HG03196 (cell line): ENCODE measurements at regions not wholly inside any gene's neighbourhood (a gene's known extent, or its start where the extent isn't known, plus 50 kb on each side); places are given as distances from the start of the nearest gene placed in this dataset.
"Not testable (repeated sequence)": the region's sequence is repeated elsewhere in the genome, so short reads cannot be mapped to it uniquely, and the experiment has no call there.

Experiments used
- ATAC-seq: cut with Tn5 transposase; IDR thresholded peaks from one replicate; pipeline ENCODE4 v1.9.1; 2021; ENCODE audit not compliant: unreplicated experiment

DNA sequence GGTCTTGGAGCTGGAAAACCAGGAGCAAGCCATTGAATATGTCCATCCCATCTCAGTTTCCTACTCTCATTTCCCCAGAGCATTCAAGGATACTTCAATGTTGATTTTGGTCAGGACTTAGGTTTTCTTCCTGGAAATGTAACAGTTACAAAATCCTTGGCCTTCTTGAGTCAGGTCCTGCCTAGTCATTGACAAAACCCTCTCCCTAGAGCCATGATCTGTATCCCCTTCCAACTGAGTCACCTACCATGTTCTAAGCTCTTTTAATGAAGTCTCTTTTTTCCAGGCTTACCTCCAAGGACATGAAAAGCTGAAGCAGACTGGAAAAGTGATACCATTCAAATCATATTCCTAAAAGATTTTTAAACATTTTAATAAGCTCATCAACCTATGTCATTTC lies 549.2 kb downstream of the GALC start:
- ATAC-seq, result no peak

DNA sequence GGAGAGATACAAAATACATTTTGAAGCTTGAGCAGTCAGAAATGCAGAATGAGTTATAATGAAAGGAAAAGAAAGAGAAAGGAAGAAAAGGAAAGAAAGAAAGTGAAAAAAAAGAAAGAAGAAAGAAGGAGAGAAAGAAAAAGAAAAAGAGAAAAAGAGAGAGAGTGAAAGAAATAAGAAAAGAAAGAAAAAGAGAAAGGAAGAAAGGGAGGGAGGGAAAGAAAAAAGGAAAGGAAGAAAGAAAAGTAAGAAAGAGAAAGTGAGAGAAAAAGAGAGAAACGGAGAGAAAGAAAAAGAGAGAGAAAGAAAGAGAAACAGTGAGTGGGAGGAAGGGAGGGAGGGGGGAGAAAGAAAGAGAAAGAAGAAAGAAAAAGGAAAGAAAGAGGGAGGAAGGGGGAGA lies 549.9 kb downstream of the GALC start:
- no peak for ATAC-seq

DNA sequence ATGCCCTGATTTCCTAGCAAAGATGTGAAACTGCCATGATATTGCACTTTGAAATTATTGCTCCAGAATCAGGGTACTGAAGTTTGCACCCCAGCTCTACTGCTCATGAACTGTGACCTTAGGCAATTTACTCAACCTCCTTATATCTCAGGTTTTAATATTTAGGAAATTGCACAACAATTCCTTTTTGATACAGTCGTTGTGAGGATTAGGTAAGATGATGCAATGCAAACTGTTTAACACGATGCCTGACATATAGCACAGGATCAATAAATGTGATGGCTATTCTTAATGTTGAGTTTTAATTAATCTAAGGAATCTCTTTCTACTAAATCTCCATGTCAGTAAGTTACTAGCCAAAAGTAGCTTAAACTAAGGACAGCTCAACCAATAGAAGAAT lies 555.8 kb downstream of the GALC start:
- no peak for ATAC-seq

DNA sequence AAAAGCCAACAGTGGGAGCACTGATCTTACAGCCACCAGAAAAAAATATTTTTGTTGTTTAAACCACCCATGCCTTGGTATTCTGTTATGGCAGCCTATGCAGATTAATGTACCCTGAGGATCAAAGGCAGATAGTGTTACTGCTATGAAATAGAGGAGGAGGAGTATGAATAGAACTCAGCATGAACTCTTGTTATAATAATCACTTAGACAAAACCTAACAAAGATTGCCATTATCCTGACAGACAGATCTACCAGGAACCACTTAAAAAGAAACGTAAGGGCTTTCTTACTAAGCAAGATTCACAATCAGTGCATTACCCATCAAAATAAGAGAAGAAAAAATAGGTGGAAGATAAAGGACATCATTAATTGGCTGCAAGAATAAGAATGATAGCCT lies 558.3 kb downstream of the GALC start:
- ATAC-seq, result no peak

DNA sequence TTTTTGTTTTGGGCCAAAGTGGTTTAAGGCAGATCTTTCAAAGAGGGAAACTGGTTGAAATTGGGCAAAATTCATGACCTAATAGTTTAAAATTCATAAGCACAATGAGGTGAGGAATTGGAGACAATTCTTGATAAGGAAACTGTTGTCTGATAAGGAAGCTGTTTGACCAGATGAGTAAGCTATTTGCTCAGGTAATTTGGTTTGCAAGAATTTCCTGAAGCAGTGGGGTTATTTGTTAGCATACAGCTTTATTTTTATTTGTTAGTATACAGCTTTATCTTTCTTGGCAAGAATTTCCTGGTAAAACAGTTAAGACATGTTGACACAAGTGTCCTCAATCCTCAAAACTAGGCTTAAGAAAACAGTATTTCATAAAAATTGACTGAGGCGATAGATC lies 559.0 kb downstream of the GALC start:
- ATAC-seq, result no peak

DNA sequence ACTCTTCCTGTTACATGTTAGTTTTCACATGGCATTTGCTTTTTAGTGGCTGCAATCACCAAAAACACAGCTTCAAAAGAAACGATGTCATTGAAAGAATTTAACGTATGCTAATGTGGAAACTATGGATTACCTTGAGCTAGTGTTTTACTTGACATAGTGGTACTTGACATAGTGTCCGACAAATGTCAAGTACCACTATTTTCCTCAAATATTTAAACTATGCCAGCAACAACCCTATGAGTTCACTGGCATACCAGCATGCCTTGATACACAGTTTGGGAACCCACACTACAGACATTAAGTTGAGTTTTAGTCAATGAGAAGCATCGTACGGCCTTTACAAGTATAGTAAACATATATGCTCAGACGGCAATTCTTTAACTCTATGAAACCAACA lies 560.3 kb downstream of the GALC start:
- no peak for ATAC-seq

DNA sequence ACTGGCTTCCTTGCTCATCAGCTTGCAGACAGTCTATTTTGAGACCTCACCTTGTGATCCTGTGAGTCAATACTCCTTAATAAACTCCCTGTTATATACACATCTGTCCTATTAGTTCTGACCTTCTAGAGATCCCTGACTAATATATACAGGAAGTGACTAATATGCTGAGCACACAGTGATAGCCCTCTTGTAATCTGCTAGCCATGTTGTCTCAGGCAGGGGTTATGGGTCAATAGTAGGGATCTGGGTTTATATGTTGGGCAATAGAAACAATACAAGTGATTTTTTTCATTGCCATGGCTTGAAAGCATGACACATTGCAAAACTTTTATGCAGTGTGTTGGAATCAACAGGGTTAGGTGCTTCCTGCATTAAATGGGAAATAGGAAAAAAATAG lies 562.2 kb downstream of the GALC start:
- no peak for ATAC-seq

DNA sequence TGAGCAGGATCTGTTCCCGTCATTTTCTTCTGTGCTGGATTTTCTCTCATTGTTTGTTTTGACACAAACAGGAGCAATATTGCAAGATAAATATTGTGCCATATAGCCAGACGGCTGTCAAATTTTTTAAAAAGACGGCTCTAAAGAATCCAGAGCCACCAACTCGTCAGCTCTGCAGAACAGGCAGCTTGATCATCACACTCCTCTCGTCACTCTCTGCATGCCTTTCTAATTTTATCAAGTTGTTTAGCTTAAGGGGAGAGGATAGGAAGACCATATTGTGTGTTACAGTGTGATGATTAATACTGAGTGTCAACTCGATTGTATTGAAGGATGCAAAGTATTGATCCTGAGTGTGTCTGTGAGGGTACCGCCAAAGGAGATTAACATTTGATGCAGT lies 562.8 kb downstream of the GALC start:
- no peak for ATAC-seq

DNA sequence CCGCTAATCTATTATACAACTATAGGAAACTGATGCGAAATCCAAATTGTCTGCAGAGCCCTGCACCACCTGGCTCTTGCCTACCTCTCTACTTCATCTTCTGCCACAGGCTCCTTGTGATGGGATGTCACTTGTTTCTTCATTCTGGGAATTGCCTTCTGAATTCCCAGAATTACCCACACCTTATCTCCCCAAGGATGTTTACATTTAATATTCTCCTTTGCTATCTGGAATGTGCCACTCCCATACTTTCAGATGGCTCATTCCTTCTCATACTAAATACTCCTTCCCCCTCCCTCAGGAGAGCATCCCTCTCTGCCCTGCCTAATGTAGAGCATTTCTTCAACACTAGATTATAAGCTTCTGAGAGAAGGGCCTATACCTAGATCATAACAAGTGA lies 573.1 kb downstream of the GALC start:
- no peak for ATAC-seq

DNA sequence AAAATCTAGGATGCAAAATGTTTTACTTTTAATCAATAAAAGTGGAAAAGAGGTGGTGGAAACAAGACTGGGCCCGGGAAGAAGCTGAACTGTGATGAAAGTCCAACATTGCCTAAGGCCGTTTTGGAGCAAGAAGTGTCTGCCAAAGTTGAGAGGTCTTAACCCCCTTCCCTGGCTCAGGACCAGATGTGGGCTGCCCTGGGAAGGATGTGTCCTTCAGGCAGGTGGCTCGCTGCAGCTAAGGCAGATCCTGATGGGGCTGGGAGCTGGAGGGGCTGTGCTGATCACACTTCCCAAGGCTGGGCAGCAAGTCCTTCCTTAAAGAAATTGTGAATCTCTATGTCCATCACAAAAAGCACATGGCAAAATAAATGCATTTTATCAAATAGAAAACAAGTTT lies 581.6 kb downstream of the GALC start:
- no peak for ATAC-seq

DNA sequence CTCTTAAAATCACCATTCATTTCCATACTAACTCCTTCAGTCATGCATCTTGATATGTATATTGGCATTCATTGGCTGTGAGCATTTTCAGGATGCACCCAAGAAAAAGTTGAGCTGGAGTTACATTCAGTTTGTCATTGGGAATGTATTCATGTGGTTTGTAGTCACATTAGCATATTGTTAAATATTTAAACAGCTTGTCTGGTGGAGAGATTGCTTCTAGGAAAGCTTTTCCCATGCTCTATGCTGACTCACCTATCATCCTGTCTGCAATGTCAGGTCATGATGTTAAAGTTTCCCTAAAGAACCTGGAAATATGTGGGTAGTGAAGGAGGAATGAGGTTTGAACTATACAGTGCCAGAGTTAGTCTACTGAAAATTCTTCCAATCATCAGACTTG lies 583.6 kb downstream of the GALC start:
- no peak for ATAC-seq

DNA sequence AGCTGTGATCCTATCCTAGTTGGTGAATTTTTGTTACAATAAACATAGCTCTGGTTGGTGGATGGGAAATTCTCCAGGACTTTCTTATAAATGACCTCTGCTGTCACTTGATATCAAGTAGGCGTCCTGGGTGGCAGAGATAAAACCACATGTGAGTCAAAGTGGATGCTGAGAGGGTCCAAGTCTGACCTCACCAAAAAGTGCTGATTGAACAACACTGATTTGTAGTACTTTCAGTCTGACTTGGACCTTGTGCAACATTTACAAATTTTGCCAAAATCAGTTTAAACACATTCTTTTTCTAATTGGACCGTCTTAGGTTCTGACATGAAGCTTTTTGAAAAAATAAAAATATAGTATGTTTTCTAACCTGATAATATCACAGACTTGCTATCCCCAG lies 585.6 kb downstream of the GALC start:
- ATAC-seq, result no peak

DNA sequence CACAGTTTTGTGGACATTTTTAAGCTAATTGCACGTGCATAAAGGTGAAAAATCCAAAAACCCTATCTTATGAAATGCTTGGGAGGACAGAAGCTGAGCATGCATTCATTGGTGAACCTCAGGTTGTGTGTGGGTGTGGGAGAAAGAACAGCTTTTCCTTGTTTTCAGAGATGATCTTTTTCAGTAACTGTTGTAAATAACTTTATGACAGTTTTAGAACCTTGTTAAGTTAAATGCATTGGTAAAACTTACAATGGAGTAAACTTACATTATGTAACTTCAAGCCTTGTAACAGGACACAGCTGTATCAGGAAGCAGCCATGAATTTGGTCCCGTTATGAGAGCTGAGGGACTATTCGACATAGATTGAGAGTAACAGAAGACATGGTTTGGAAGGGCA lies 587.4 kb downstream of the GALC start:
- no peak for ATAC-seq

DNA sequence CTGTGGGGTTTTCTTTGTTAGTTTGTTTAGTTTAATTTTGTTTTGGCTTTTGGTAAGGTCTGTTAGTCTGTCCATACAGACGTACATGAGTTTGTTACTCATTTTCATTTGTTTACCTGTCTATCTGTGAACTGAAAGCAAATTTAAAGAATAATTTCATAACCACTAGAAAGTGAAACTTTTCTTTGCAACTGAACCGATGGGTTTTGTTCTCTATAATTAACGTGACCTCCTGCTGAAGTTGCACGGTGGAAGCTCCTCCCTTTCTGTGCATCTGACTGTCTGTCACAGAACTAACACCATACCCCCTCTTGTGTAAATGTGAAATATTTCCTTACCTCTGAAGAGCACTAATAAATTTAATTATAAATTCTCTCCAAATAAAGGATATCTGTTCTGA lies 595.5 kb downstream of the GALC start:
- peak; percentile 85 for ATAC-seq

DNA sequence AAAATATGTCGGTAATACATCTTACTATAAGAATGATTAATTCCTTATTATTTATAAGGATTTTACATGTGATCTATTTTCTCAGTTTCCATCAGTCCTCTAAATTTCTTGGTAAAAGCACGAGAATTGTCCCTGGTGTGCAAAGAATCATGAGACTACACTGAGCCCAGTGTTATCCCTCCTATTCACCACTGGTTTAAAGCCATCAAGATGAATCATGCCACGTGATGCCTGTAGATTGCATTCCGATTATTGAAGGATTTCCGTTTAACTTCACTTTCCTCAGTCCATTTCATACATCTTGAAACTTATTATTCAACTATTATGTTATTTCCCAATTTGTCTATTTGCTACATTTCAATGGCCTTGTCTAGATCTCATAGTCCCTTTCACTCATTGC lies 601.9 kb downstream of the GALC start:
- no peak for ATAC-seq

DNA sequence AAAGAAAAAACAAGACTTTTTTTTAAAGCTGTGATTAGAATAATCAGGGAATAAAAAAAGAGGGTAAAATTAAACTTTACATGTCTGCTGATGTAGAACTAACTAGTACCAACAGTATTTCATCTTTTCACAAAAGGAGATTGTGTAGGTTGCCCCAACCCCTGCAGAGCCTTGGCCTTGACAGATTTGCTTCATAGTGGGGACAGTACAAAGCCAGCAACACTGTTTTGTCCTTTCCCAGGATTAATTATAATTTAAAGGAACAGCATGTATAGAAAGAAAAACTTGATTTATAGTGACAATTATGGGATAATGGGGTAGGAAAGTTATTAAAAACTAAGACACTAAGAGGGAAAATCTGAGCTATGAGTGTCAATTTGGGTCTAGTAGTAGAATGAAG lies 604.0 kb downstream of the GALC start:
- no peak for ATAC-seq

DNA sequence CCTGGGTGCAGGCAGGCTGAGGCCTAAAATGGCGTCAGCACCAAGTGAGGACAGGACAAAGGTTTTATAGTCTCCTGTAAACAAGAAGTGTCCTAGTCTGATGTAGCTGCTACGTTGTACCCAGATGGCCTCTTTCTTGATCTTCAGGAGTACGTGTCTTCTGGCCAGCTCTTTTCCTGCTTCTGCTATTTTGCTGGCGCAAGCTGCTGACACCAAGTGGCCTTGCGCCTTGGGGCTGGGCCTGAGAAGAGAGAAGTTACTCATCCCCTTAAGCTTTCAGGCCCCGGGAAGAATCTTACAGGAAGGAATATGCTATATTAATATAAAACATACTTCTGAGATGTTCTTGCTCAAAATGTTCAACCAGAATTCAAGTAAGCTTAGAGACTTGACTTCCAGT lies 605.2 kb downstream of the GALC start:
- ATAC-seq, result no peak

DNA sequence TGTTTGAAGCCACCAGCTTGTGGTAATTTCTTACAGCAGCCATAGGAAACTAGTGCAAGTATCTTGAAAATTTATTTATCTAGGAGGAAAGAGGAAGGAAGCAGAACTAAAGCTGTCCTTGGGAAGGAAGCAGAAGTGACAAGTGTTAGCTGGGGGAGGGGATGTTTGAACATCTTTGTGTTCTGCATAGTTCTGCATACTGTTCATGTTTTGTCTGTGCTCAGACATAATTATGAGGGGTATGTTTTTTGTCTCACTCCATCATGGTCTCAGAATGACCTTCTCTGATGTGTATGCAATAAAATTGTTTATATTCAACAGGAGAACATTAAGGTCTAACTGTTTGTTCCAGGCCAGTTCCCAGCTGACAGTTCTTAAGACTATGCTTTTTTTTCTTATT lies 606.5 kb downstream of the GALC start:
- ATAC-seq, result no peak

DNA sequence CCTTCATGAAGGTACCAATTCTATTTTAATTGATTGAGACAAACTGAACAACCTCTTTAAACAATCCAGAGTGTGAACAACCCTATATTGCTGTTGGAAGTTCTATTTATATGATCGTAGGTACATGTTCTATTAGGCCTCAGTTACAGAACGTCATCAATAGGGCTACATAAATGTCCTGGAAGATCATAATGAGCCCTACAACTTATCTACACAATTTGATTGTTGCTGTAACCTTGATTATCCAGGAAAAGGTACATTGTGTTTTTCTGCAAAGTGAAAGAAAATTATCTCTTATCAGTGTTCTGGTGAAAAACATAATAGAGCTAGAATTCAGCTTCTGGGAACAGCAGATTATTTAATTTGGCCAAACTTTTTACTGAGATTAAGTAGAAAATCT lies 612.9 kb downstream of the GALC start:
- no peak for ATAC-seq

DNA sequence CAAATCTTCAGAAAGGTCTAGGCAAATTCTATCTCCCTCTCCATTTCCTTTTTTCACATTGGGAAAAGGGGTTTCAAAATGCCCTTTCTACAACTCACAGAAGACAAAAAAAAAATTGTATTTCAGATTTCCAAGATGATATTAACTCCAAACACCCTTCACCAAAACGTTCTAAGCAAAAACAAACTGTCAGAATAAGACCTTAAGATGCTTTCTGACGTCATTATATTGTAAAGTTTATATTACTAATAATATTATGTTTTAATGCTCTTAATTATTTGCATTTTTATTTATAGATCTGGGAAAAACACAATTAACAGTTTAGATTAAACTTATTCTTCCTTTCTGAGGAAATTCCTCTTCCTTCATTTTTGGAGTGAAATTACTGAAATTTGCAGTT lies 624.2 kb downstream of the GALC start:
- no peak for ATAC-seq

DNA sequence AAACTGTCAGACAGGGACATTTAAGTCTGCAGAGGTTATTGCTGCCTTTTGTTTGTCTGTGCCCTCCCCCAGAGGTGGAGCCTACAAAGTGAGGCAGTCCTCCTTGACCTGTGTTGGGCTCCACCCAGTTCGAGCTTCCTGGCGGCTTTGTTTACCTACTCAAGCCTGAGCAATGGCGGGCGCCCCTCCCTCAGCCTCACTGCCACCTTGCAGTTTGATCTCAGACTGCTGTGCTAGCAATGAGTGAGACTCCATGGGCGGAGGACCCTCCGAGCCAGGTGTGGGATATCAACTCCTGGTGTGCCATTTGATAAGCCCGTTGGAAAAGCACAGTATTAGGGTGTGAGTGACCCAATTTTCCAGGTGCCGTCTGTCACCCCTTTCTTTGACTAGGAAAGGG lies 632.7 kb downstream of the GALC start:
- ATAC-seq, result not testable (repeated sequence)

DNA sequence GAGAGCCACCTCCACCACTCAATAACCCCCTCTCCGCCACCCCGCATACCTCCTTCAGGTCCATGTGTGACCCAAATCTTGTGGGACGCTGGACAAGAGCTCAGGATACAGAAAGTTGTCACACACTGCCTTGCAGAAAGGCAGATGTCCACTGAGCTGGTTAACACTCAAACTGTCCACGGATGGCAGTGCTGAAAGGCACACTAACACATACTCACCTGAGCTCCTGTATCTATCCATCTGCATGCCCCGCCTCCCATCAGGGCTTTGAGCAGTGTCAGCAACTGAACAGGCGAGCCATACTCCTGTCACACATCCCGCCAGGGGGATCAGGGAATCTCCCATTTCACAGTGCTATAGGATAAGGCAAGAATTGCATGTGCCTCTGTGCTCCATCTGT lies 642.0 kb downstream of the GALC start:
- ATAC-seq, result no peak

DNA sequence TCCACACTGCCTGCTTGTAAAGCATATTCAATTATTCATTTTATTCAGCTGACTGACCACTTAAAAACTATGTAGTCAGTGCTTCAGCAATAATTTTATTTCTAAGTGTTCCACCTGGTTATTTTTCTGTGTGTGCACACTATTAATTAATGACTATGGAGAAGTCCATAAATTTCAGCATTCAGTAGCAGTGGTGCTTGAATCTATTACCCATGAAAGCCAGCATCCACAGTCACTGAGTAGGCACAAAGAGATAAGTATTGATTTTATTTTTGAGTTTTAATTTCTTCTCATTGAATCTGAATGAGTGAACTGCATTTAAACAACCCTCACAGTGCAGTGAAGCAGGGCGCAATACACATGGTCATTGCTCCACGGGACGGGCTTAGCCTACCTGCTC lies 643.1 kb downstream of the GALC start:
- no peak for ATAC-seq

DNA sequence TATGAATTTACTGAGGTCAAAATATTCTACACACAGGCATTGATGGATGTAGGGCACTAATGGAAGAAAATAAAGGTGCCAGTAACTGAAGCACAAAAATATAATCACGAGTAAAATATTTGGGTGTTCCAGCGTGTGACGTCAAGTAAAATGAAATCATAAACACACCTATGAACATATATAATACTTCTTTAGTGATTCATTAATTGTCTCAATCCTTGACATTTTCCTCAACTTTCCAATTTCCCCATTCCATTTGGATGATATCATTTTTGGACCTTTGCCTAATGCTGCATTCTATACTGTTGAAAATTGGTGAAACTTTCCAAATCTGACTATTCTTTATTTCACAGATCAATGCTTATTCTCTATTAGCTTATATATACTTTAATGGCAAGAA lies 649.3 kb downstream of the GALC start:
- ATAC-seq, result no peak
